K562 (cell line): ENCODE measurements at regions not wholly inside any gene's neighbourhood (a gene's known extent, or its start where the extent isn't known, plus 50 kb on each side); places are given as distances from the start of the nearest gene placed in this dataset.

Experiments used
- ATAC-seq: fragments of 200-7000 bp; cut with Tn5 transposase; 3 replicates; pipeline ENCODE4 v1.9.1; 2020; ENCODE audit warnings: moderate library complexity
- BruUV-seq: library from RNA; stranded (reverse); fragments of 400-500 nt; replicated peaks from 2 replicates; lab custom pipeline; 2021; lab: Mats Ljungman, UMichigan
- CTCF ChIA-PET: fragments of 300-600 bp; formaldehyde crosslinking; extraction: SDS; loops from one replicate; lab custom pipeline; 2021; ENCODE audit warnings: low intra/inter-chr PET ratio; lab: Yijun Ruan, JAX
- POLR2A ChIA-PET: fragments of 300-600, 350-650 bp; sonication (Branson Sonifier 250); formaldehyde crosslinking; extraction: SDS; loops from one replicate; lab custom pipeline; 2021; ENCODE audit warnings: antibody characterized with exemption, inconsistent platforms; lab: Yijun Ruan, JAX
- DNase-seq, 4 experiments: peaks; one replicate each; pipeline versions ENCODE4 v3.0.0 to v3.0.0-alpha.2; 2011 to 2018; ENCODE audit warnings: low spot score in 3 of 4, mixed read lengths in 3 of 4; ENCODE audit errors: extremely low read depth in 1 of 4
- FAIRE-seq: peaks from 2 replicates; lab custom pipeline; 2011; peaks lifted over from hg19 to GRCh38; lab: Jason Lieb, UNC
- H2AFZ ChIP-seq: 2 replicates; pipeline ENCODE4 v1.6.0; 2011; ENCODE audit warnings: low read depth, low read length, control low read depth, inconsistent platforms
- H3K27ac ChIP-seq: fragments of 200-600 bp; 3 replicates; pipeline ENCODE4 v1.8.0; 2011; ENCODE audit warnings: low read depth, mild to moderate bottlenecking, control low read depth, inconsistent platforms, low read length, moderate library complexity, mixed read lengths; ENCODE audit errors: extremely low read depth
- H3K27me3 ChIP-seq, 2 experiments: fragments of 300-600 bp in 1 of 2; 2 replicates in 1 of 2; 3 replicates in 1 of 2; pipeline versions ENCODE4 v1.6.0 to v1.8.0; 2011; ENCODE audit warnings: inconsistent platforms in 2 of 2, low read length in 2 of 2, mild to moderate bottlenecking in 1 of 2, mixed read lengths in 1 of 2, moderate library complexity in 1 of 2; ENCODE audit not compliant: control insufficient read depth in 2 of 2, insufficient read depth in 2 of 2
- H3K36me3 ChIP-seq: fragments of 300-600 bp; 3 replicates; pipeline ENCODE4 v1.8.0; 2011; ENCODE audit warnings: mild to moderate bottlenecking, low read length, inconsistent platforms; ENCODE audit not compliant: control insufficient read depth, insufficient read depth
- H3K4me1 ChIP-seq, 2 experiments: fragments of 200-600 bp in 1 of 2; replicated peaks in 1 of 2; 2 replicates in 1 of 2; 3 replicates in 1 of 2; pipeline versions ENCODE4 v1.5.1 to v1.8.0; 2011; ENCODE audit warnings: inconsistent platforms in 2 of 2, low read length in 2 of 2, mild to moderate bottlenecking in 1 of 2, mixed read lengths in 1 of 2, moderate library complexity in 1 of 2; ENCODE audit not compliant: control insufficient read depth in 2 of 2, insufficient read depth in 2 of 2
- H3K4me2 ChIP-seq: 2 replicates; pipeline ENCODE4 v1.6.1; 2011; ENCODE audit warnings: low read length, control low read depth, inconsistent platforms, mixed read lengths; ENCODE audit not compliant: insufficient read depth
- H3K4me3 ChIP-seq: fragments of 200-600 bp; sonication (generic), shearing (Covaris generic); 2 replicates; pipeline ENCODE4 v1.5.1; 2016; ENCODE audit warnings: control low read depth, inconsistent platforms
- H3K79me2 ChIP-seq: fragments of 200-600 bp; 3 replicates; pipeline ENCODE4 v1.8.0; 2011; ENCODE audit warnings: low read length, inconsistent platforms; ENCODE audit not compliant: control insufficient read depth, insufficient read depth
- H3K9ac ChIP-seq, 2 experiments: 2 replicates each; pipeline versions ENCODE4 v1.6.0 to v1.6.1; 2011; ENCODE audit warnings: low read depth in 2 of 2, low read length in 2 of 2, control low read depth in 1 of 2, inconsistent platforms in 1 of 2, mild to moderate bottlenecking in 1 of 2, mixed read lengths in 1 of 2; ENCODE audit not compliant: insufficient read depth in 1 of 2
- H3K9me1 ChIP-seq: one replicate; pipeline ENCODE4 v1.6.0; 2011; ENCODE audit warnings: inconsistent platforms, mild to moderate bottlenecking, low read length, moderate library complexity; ENCODE audit not compliant: control insufficient read depth, insufficient read depth
- H3K9me3 ChIP-seq: replicated peaks from 2 replicates; pipeline ENCODE4 v1.5.1; 2011; ENCODE audit warnings: low read depth, low read length, inconsistent platforms; ENCODE audit not compliant: control insufficient read depth, insufficient read depth
- H4K20me1 ChIP-seq: replicated peaks from 2 replicates; pipeline ENCODE4 v1.6.1; 2011; ENCODE audit warnings: low read length, inconsistent platforms, mixed read lengths; ENCODE audit not compliant: control insufficient read depth, insufficient read depth
- BRD4 ChIP-seq: fragments of 200-600 bp; sonication (generic); IDR thresholded peaks from 2 replicates; pipeline ENCODE4 v1.6.1; 2017; ENCODE audit warnings: inconsistent platforms
- CHD2 ChIP-seq: IDR thresholded peaks from 2 replicates; pipeline ENCODE4 v1.6.1; 2011; ENCODE audit warnings: low read depth, low read length
- CTCFL ChIP-seq: IDR thresholded peaks from 2 replicates; pipeline ENCODE4 v1.6.1; 2011; ENCODE audit warnings: borderline replicate concordance, low read depth, mild to moderate bottlenecking, moderate library complexity, low read length; ENCODE audit not compliant: insufficient read depth, poor library complexity, severe bottlenecking
- ELF2 ChIP-seq: fragments of 250-450 bp; sonication (Bioruptor Pico); IDR thresholded peaks from 2 replicates; pipeline ENCODE4 v1.5.0; 2021; ENCODE audit warnings: mild to moderate bottlenecking
- HNRNPLL ChIP-seq: fragments of 200-400 bp; formaldehyde crosslinking; IDR thresholded peaks from 2 replicates; pipeline ENCODE4 v1.6.1; 2017; ENCODE audit warnings: low read length, low read depth, mild to moderate bottlenecking; ENCODE audit not compliant: poor library complexity, severe bottlenecking
- LCOR ChIP-seq: sonication (generic); formaldehyde crosslinking; IDR thresholded peaks from 2 replicates; pipeline ENCODE4 v1.8.0; 2022; ENCODE audit warnings: mild to moderate bottlenecking, missing genetic modification reagents
- MBD2 ChIP-seq: sonication (generic); IDR thresholded peaks from 2 replicates; pipeline ENCODE4 v1.6.1; 2016; ENCODE audit warnings: low read depth, borderline replicate concordance
- POLR2AphosphoS2 ChIP-seq: IDR thresholded peaks from 2 replicates; pipeline ENCODE4 v1.6.1; 2012; ENCODE audit warnings: low read length, improper control_type of control experiment
- SFPQ ChIP-seq: fragments of 200-400 bp; formaldehyde crosslinking; IDR thresholded peaks from 2 replicates; pipeline ENCODE4 v1.6.1; 2017; ENCODE audit warnings: mild to moderate bottlenecking, low read depth, low read length, moderate library complexity
- TRIM28 ChIP-seq: fragments of 450-650 bp; IDR thresholded peaks from 2 replicates; pipeline ENCODE4 v1.6.1; 2017
- ZFP30 ChIP-seq: fragments of 250-450 bp; sonication (Bioruptor Pico); IDR thresholded peaks from 2 replicates; pipeline ENCODE4 v1.8.0; 2022; ENCODE audit warnings: moderate library complexity, mild to moderate bottlenecking, inconsistent platforms, borderline replicate concordance
- ZKSCAN3 ChIP-seq: fragments of 250-450 bp; sonication (Bioruptor Pico); IDR thresholded peaks from 2 replicates; pipeline ENCODE4 v1.4.0; 2020
- ZNF431 ChIP-seq: sonication (generic); formaldehyde crosslinking; IDR thresholded peaks from 2 replicates; pipeline ENCODE4 v1.8.0; 2022; ENCODE audit warnings: mild to moderate bottlenecking, missing genetic modification reagents
- WGBS: fragments of 100-300 bp; shearing (Covaris generic); methylation state at CpG from one replicate; pipeline ENCODE4 v1.1.6; 2016; ENCODE audit warnings: low coverage, mixed read lengths; ENCODE audit not compliant: insufficient coverage; ENCODE audit errors: missing lambda C conversion rate; 5-methylcytosine and 5-hydroxymethylcytosine counted together
- in situ Hi-C: fragments of 300-500 bp; cut with MboI; formaldehyde crosslinking; loops from 4 replicates; pipeline ENCODE4 v1.15.0; 2018; ENCODE audit warnings: inconsistent platforms, mixed read lengths
- intact Hi-C: fragments of 100-400 bp; cut with micrococcal nuclease; formaldehyde crosslinking; loops from 2 replicates; pipeline ENCODE4 v1.14.2; 2022

GRCh38 chr18:39698436-39698835, 2132.8 kb upstream of the CELF4 start:
- no peak overlapping the region for H3K27ac ChIP-seq
- CTCF ChIA-PET = no interaction called here
- H3K36me3 ChIP-seq = no peaks in the 10 kb centered on the region
- H3K9me1 ChIP-seq = no peaks in the 10 kb centered on the region
- in situ Hi-C loops (no loop called here), intact Hi-C loops (no loop called here)
- H3K4me3 ChIP-seq = no peak overlapping the region
- no peak overlapping the region for H2AFZ ChIP-seq
- no peak for ATAC-seq
- no peaks in the 10 kb centered on the region for H4K20me1 ChIP-seq
- WGBS = 0% methylated on average over 4 of the region's 4 CpGs
- no peak for DNase-seq
- no peaks in the 10 kb centered on the region; the same call in 1 of the 2 replicates for H3K9me3 ChIP-seq
- H3K4me1 ChIP-seq = no peaks in the 10 kb centered on the region
- H3K9ac ChIP-seq = no peak overlapping the region
- no peaks in the 10 kb centered on the region for H3K79me2 ChIP-seq
- no peak overlapping the region for H3K4me2 ChIP-seq
- H3K27me3 ChIP-seq = no peaks in the 10 kb centered on the region
- BruUV-seq = no TSS peak
- no peak for FAIRE-seq
- TF ChIP-seq HNRNPLL (no peak), ELF2 (CRISPR knock-in tag) (no peak), POLR2AphosphoS2 (no peak), SFPQ (no peak), MBD2 (no peak), BRD4 (no peak), CHD2 (no peak), ZFP30 (CRISPR knock-in tag) (no peak), TRIM28 (no peak), CTCFL (no peak), ZKSCAN3 (CRISPR knock-in tag) (no peak), ZNF431 (no peak), LCOR (no peak)
- POLR2A ChIA-PET = no interaction called here
